HG02943 (cell line): ENCODE measurements at regions not wholly inside any gene's neighbourhood (a gene's known extent, or its start where the extent isn't known, plus 50 kb on each side); places are given as distances from the start of the nearest gene placed in this dataset.
"Not testable (repeated sequence)": the region's sequence is repeated elsewhere in the genome, so short reads cannot be mapped to it uniquely, and the experiment has no call there.

Source experiments
- ATAC-seq: cut with Tn5 transposase; IDR thresholded peaks from one replicate; pipeline ENCODE4 v1.9.1; 2021; ENCODE audit warnings: mild to moderate bottlenecking, low read depth, moderate library complexity; ENCODE audit not compliant: unreplicated experiment

DNA sequence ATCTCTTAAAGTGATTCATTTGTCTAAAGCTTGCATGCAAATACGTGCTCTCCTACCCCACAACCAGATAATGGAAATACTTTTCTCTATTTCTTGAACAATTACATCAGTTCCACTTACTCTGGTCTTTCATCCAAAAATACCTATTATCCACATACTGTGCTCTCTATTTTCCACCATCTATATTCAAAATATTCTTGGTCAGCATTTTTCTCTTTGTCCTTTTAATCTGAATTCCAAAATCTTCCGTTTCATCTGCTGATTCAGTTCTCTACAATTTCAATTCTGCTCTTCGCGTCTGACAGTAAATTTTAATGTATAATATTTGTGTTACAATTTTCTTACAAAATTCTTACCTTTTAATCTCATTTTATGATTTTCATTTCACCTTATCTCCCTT is 110.3 kb downstream of the ZNF648 start:
- no peak for ATAC-seq

DNA sequence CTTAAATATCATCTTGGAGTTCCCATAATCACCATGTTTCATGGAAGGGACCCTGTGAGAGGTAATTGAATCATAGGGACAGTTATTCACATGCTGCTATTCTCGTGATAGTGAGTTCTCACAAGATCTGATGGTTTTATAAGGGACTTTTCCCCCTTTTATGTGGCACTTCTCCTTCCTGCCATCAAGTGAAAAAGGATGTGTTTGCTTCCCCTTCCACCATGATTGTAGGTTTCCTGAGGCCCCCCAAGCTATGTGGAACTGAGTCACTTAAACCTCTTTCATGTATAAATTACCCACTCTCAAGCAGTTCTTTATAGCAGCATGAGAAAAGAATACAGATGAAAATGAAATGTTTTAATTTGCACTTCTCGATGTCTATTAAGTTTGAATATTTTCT is 112.0 kb downstream of the ZNF648 start:
- no peak for ATAC-seq

DNA sequence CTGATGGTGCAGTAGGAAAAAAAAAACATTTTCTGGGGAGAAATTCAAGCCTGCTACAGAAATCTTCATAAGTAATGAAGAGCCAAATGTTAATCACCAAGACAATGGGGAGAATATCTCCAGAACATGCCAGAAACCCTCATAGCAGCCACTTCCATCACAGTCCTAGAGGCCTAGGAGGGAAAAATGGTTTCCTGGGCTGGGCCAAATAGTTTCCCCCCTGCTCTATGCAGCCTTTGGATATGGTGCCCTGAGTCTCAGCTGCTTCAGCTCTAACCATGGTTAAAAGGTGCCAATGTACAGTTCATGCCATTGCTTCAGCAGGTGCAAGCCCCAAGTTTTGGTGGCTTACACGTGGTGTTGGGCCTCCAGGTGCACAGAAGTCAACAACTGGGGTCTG is 113.1 kb downstream of the ZNF648 start:
- ATAC-seq = no peak

DNA sequence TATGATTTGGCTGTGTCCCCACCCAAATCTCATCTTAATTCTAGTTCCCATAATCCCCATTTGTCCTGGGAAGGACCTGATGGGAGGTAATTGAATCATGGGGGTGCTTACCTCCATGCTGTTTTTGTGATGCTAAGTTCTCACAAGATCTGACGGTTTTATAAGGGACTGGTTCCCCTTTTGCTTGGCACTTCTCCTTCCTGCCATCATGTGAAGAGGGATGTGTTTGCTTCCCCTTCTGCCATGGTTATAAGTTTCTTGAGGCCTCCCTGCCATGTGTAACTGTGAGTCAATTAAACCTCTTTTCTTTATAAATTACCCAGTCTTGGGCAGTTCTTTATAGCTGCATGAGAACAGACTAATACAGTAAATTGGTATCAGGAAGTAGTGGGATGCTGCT is 114.1 kb downstream of the ZNF648 start:
- no peak for ATAC-seq

DNA sequence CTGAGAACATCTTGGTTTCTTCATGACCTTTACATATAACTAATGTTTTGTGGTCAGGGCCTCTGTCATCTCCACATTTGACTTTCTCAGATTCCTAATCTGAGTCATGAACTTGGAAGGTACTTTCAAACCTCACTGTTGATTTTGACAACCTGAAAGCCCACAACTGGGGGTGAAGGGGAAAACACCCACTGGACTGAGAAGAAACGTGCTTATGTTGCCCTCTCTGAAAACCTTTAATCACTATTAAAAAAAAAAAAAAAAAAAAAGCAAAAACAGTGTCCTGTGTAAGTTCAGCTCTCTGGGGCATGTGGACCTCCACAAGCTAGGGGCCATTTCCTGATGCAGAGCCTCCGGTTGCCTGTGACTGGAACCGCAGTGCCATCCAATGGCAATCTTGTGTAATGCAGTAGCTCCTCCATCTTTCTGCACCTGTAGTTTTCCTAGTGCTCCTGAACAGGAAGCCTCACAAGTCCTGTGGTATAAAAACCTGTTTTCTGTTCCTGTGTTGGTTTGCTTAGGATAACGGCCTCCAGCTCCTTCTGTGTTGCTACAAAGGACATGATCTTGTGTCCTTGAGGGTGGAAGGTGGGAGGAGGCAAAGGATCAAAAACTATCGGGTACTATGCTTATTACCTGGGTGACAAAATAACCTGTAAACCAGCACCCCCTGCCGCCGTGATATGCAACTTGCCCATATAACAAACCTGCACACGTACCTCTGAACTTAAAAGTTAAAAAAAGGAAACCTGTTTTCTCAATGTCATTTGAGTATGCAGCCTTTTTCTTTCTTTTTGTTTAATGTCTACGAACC is 124.5 kb downstream of the ZNF648 start:
- peak; percentile 69 for ATAC-seq

DNA sequence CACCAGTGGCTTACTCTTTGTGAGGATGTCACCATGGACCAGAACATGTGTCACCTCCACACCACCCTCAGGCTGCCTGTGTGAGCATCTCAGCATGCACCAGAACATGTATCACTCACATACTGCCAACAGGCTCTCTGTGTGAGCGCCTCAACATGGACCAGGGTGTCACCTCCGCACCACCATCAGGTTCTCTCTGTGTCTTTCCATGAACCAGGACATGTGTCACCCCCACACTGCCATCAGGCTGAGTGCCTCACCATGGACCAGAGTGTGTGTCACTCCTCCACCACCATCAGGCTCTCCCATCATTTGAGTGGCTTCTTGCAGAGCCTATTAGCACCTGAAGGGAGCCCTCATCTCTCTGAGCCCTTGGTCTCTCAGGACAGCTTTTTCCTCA is 125.2 kb downstream of the ZNF648 start:
- peak; percentile 29 for ATAC-seq

DNA sequence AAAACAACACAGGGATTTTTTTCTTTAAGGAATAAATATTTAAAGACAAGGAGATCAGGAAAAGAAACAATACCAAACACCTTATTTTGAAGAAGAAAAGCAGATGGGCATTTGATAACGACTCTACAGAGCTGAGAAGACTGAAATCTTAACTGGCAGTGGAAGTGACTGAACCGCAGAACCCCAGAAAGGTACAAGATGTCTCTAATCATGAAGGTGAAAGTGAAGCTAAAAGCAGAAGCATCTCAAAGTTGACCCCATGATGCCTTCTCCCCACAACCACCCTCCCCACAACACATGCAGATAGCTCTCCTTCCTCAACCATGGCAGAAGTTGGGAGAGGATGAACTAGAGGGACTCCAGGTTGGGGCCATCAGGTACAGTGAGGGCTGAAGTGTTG is 129.6 kb downstream of the ZNF648 start:
- ATAC-seq = no peak

DNA sequence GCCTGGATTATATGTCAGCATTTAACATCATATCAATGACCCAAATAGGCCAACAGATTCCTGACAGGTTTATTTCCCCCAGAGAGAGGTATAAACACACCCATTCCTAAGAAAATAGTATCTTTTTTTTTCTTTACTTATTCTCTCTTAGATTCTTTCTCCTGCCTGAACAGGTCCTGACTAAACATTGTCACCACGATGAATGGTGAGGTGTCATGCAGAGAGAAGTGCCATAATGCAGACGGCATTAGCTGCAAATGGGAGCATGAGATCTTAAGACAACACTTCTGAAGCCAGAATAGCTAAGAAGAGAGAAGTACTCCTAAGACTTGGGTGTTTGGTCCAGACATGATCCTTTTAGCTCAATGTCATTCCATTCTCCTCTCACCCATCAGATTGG is 131.3 kb downstream of the ZNF648 start:
- ATAC-seq = no peak

DNA sequence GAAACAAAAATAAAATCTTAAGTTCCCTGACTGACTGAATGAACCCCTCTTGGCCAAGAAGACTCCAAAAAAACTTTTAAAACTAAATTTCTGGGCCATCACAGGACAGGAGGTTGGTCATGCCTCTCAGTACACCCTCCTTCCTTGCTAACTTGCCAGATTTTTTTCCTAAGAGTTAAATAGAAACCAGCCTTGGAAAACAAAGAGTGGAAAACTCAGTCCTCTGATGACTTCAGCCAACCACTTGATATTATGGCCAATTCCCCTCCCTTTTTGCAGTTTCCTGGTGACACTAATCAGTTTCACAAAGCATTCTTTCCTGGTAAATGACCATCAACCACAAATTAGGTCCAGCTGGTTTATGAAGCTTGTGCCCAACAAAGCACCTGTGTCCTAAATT is 134.8 kb downstream of the ZNF648 start:
- no peak for ATAC-seq

DNA sequence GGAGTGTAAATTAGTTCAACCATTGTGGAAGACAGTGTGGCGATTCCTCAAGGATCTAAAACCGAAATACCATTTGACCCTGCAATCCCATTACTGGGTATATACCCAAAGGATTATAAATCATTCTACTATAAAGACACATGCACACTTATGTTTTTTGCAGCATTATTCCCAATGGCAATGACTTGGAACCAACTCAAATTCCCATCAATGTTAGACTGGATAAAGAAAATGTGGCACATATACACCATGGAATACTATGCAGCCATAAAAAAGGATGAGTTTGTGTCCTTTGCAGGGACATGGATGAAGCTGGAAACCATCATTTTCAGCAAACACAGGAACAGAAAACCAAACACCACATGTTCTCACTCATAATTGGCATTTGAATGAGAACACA is 137.5 kb downstream of the ZNF648 start:
- not testable (repeated sequence) for ATAC-seq

DNA sequence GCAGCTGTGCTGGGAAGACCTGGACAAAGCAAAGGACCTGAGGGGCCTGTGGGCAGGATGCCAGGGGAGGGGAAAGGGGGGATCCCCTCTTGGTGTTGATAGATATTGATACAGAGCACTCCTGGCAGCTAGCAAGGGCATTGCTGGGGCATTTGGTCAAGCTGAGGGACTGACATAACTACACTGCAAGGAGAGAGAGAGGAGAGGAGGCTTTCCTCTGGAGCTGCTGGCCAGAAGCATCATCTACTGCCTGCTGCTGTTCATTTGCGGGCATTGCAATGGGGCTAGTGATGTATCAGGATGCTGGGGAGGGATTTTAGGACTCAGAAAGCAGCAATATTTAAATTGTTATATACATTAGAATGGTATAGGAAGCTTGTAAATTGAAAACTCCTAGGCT is 142.0 kb downstream of the ZNF648 start:
- ATAC-seq = no peak

DNA sequence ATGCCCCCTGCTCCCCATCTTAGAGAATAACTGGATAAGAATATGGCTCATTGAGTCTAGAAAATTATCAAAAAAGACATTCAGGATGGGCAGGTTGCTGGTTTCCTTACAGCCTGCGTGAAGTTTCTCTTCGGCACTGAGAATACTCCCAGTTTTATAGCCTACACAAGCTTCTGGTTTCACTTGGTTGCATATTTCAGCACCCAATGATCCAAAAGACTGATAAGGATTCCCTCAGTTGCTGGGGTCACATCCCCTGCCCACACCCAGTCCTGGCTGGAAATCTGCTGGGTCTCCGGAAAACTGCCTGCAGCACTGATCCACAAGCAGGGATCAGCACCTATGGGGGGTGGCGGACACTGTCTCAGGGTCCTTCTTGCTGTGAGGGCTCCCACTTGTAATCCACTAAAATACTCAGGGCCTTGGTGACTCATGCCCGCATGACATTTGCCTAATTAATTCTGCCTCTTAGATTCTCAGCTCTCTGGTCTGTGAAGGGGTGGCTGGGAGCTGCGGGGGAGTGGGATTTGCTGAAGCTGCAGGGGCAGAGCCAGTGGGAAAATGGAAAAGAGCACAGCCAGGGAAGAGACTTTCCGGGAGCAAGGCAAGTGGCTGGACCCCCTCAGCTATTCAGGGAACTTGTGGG is 142.5 kb downstream of the ZNF648 start:
- ATAC-seq = no peak

DNA sequence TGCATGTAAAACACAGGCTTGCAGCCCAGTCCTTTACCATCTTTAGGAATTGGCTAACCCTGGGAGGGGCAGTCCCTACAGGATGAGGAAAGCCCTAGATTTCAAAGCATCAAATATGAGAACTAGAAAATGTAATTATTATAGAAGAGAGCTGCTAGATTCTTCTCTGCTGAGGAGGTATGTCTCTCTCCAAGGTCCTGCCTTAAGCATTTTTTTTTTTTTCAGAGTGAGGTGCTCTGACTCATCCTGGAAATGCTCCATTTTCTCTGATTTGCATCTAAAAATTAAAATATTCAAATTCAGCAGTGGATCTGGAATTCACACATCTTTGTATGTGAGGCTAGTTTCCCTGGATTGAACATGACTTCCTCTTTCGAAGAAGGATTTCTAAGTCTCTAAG is 149.8 kb downstream of the ZNF648 start:
- no peak for ATAC-seq

DNA sequence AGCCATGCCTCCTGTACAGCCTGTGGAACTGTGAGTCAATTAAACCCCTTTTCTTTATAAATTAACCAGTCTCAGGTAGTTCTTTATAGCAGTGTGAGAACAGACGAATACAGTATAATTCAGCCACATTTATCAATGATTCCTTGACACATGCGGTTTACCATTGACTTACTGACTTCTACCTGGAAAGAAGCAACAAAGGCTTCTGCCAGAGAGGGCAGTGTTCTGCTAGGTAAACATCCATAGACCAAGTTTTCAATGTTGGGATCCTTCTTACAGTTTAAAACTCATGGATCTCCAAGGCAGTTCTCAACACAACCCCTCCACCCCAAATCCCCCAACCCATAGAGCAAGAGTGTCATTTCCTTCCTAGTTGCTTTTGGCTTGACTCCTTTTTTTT is 150.6 kb downstream of the ZNF648 start:
- no peak for ATAC-seq

DNA sequence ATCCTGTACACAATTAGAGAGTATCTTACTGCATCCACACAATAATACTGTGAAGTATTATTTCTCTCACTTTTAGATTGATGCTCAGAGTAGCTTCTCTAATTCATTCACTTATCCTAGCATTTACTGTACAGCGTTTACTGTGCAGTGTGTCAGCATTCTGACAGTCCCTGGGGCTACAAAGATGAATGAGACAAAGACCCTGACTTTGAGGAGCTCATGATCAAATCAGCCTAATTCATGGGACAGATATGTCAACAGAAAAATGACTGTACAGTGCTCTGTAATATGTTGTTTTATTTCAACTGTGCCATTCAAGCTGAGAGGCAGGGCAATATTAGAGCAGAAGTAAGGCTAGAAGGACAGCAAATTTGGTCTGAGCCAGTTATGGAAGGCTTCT is 152.5 kb downstream of the ZNF648 start:
- no peak for ATAC-seq

DNA sequence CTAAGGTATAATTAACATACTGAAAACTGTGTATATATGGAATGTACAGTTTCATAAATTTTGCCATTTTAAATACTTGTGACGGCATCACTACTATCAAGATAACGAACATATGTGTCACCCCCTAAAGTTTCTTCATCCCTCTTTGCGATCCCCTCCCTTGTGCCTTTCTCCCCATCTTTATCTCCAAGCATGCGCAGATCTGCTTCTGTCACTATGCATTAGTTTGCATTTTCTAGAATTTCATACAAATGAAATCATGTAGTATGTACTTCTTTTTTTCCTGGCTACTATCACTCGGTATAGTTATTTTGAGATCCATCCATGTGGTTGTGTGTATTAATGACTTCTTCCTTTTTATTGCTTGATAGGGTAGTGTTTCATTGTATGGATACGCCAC is 154.9 kb downstream of the ZNF648 start:
- no peak for ATAC-seq

DNA sequence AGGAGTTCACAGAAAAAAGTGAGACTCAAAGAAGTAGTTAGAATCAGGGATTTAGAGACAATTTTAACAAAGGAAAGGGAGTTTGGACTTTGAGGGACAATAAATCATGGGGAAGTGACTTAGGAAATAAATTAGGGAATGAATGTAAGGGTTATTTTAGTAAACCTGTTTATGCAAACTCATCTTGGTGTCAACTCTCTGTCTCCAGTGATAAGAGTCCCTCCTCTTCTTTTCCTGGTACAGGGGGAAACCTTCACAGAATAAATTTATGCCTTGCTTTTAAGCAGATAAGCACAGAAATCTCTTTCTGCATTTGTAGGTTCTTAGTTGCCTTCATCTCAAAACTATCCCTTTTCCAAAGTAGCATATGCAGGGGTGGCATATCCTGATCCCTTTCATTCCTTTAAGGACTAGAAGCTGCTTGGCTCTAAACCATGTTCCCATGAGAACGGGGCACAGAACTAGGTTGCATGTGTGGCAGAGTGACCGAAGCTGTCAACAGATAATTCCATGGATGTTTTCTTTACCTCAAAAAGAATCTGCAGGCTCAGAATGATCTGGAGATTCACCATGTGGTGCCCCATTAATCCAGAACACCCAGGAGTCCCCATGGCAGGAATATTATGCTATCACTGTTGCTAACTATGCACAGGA is 155.4 kb downstream of the ZNF648 start:
- ATAC-seq = no peak

DNA sequence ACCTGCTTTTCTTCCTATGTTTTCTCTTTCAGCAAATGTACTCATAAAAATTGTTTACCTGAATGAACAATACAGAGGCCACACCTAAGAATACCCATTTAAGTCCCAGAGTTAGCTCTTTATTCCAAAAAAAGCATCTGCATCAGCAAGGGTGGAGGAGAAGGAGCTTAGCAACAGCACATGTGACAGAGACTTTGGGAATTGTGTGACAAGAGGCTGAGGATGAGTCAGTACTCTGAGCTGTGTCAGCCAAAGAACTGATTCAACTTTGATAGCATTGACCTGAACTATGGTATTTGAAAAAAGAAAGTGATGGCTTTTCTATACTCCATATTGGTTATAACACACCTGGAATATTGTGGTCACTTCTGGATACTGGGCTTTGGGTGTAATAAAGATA is 162.7 kb downstream of the ZNF648 start:
- no peak for ATAC-seq

DNA sequence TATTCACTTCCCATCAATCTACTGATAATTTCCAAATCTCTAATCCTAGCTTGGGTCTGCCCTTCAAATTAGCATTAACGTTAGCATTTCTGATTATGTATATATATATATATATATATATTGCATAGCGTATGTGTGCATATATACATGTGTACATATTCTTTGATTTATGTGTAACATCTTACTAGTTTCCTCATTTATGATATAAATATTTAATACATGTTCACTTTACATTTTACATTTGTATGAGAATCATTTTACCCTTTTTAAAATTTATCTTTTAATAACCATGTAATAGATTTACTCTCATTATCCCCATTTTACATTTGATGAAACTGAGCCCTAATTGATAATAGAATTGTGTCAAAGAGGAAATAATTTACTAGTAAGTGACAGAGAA is 164.7 kb downstream of the ZNF648 start:
- no peak for ATAC-seq

DNA sequence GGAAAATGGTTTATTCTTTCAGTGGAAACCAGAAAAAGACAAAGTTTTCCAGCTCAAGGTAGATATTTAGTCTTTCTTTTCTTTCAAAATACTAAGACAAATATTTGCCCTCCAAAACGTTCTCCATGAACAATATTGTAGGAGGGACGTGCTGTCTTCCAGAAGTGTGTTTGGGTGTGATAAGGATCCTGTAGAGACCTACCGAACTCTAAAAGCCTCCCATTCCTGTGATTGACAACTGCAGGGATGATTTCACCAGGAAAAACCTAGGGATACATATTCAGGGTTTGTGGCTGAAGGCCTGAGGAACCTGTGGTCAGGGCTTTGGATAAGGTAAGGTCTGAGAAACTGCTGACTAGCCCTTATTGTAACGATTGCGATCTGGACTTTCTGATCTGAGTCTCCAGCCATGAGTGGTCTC is 167.1 kb downstream of the ZNF648 start:
- no peak for ATAC-seq

DNA sequence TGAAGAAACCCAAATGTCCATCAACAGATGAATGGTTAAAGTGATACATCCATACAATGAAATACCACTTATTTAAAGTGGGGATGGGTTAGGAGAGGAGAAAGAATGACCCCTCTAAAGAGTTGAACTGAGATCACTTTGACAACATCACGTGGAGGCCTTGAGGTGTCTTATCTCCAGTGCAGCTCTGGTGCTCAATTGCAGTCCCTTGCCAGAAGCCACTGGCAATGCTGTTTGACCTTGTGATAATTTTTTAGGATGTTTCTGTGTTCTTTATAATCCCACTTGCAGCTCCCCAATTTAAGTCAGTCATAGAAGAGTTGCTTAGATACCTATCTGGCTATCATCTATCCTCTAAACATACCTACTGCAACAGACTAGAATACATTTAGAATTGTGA is 167.6 kb downstream of the ZNF648 start:
- no peak for ATAC-seq

DNA sequence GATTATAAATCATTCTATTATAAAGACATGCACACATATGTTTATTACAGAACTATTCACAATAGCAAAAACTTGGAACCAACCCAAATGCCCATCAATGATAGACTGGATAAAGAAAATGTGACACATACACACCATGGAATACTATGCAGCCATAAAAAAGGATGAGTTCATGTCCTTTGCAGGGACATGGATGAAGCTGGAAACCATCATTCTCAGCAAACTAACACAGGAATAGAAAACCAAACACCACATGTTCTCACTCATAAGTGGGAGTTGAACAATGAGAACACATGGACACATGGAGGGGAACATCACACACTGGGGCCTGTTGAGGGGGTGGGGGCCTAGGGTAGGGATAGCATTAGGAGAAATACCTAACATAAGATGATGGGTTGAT is 168.4 kb downstream of the ZNF648 start:
- not testable (repeated sequence) for ATAC-seq
